Activated T-helper 1 cell treated with anti-CD3 and anti-CD28 coated beads, Interleukin-12 subunit alpha, Interleukin-12 subunit beta, Interleukin-2, Interleukin-4 antibody, amounts not matched to agents 30 ng/mL and 10 ng/mL and 1 ng/mL, durations not matched to agents 14 hours and 24 hours and 36 hours (primary cell): ENCODE measurements at regions not wholly inside any gene's neighbourhood (a gene's known extent, or its start where the extent isn't known, plus 50 kb on each side); places are given as distances from the start of the nearest gene placed in this dataset.
"Not testable (repeated sequence)": the region's sequence is repeated elsewhere in the genome, so short reads cannot be mapped to it uniquely, and the experiment has no call there.

Experiments used
- DNase-seq: peaks from one replicate; pipeline ENCODE4 v3.0.0; 2021; ENCODE audit warnings: low spot score
- H3K27ac Mint-ChIP-seq: one replicate; pipeline ENCODE4 v1.8.0; 2021; ENCODE audit warnings: mild to moderate bottlenecking, mixed read lengths
- H3K27me3 Mint-ChIP-seq: one replicate; pipeline ENCODE4 v1.8.0; 2022; ENCODE audit warnings: mild to moderate bottlenecking, moderate library complexity, mixed read lengths; ENCODE audit not compliant: insufficient read depth
- H3K36me3 Mint-ChIP-seq: one replicate; pipeline ENCODE4 v1.8.0; 2021; ENCODE audit warnings: low read depth, mixed read lengths
- H3K4me1 Mint-ChIP-seq: one replicate; pipeline ENCODE4 v1.8.0; 2021; ENCODE audit warnings: low read depth, mixed read lengths
- H3K4me3 Mint-ChIP-seq: one replicate; pipeline ENCODE4 v1.8.0; 2021; ENCODE audit warnings: mild to moderate bottlenecking, moderate library complexity, mixed read lengths
- H3K9me3 Mint-ChIP-seq: one replicate; pipeline ENCODE4 v1.8.0; 2021; ENCODE audit warnings: mixed read lengths
- intact Hi-C: fragments of 100-400 bp; cut with micrococcal nuclease; formaldehyde crosslinking; loops from one replicate; pipeline ENCODE4 v1.15.1; 2024

DNA sequence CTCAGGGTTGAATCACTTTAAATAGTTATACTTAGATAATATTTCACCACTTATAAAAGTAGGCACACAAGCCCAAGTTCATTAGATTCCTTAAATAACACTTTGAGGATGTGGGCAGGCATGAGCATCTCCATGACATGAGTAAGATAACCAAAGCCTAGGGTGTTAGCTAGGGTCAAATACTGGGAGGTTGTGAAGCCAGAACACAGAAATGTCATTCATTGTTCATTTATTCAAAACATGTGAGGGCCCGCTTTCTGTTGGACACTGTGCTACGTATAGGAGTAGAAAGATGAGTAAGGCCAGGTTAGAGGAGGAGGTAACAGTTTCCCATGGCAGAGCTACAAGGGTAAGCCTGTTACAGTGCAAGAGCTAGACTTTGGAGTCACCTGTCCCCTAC lies 93.5 kb upstream of the NEDD4L start:
- Mint-ChIP-seq H3K9me3 (no peaks in the 10 kb centered on the region), H3K27ac (no peak overlapping the region), H3K4me3 (no peak overlapping the region), H3K27me3 (peaks cover 2% of the 10 kb centered on the region), H3K36me3 (no peaks in the 10 kb centered on the region), H3K4me1 (no peaks in the 10 kb centered on the region)
- no peak for DNase-seq
- intact Hi-C loops = no loop called here

DNA sequence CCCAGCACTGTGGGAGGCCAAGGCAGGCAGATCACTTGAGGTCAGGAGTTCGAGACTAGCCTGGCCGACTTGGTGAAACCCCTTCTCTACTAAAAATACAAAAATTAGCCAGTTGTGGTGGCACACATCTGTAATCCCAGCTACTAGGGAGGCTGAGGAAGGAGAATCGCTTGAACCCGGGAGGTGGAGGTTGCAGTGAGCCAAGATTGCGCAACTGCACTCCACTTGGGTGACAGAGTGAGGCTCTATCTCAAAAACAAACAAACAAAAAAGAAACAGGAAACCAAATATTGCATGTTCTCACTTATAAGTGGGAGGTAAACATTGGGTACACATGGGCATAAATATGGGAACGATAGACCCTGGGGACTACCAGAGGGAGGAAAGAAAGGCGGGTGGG lies 94.7 kb upstream of the NEDD4L start:
- H3K4me3 Mint-ChIP-seq, H3K27me3 Mint-ChIP-seq, H3K27ac Mint-ChIP-seq, intact Hi-C loops, DNase-seq, H3K36me3 Mint-ChIP-seq, H3K4me1 Mint-ChIP-seq, H3K9me3 Mint-ChIP-seq: not testable (repeated sequence)

DNA sequence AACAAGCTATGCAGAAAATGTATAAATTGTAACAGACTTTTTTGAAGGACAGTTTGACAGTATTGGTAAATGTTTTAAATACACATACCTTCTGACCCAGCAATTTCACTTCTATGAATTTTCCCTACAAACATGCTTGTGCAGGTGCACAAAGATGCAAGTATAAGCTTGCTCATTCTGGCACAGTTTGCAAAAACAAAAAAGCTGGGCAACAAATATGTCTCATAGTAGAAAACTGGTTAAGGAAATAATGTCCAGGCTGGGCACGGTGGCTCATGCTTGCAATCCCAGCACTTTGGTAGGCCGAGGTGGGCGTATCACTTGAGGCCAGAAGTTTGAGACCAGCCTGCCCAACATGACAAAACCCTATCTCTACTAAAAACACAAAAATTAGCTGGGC lies 96.9 kb upstream of the NEDD4L start:
- H3K36me3 Mint-ChIP-seq = no peaks in the 10 kb centered on the region
- no peak for DNase-seq
- H3K4me1 Mint-ChIP-seq = no peaks in the 10 kb centered on the region
- H3K9me3 Mint-ChIP-seq = no peaks in the 10 kb centered on the region
- H3K27me3 Mint-ChIP-seq = peaks cover 6% of the 10 kb centered on the region
- H3K27ac Mint-ChIP-seq = no peak overlapping the region
- no peak overlapping the region for H3K4me3 Mint-ChIP-seq
- intact Hi-C loops = no loop called here

DNA sequence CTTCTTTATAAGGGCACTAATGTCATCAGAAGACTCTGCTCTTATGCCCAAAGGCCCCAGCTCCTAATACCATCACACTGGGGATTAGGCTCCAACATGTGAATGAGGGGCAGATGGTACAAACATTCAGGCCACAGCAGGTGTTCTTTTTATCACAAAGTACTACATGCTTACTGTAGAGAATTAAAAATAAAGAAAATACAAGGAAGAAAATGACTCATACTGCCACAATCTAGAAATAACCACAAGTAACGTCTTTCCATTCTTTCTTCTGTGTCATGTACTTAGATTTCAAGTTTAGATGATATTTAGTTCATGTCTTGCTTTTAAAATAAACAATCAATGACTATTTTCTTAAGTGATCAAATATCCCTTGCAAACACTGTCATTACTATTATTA lies 100.3 kb upstream of the NEDD4L start:
- Mint-ChIP-seq H3K9me3 (no peaks in the 10 kb centered on the region), H3K27me3 (peaks cover 8% of the 10 kb centered on the region), H3K4me3 (no peak overlapping the region), H3K36me3 (no peaks in the 10 kb centered on the region), H3K27ac (no peak overlapping the region), H3K4me1 (no peaks in the 10 kb centered on the region)
- no peak for DNase-seq
- intact Hi-C loops = no loop called here

DNA sequence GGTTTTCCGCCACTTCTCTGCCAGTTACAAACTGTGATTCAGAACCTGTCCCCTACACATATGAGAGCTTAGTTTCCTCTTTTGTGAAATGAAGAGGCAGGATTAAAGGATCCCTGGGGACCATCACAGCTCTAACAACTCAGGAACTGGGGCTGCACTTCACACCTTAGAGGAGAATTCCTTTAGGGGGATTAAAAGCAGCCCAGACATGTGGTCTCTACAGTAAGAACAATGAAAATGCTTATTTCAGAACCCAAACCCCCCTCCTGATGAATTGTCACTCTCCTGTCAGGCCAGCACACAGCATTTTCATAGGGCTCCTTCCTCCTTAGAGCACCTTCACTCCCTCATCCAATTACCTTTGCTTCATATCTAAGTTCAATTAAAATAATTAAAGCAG lies 101.5 kb upstream of the NEDD4L start:
- no peak overlapping the region for H3K4me3 Mint-ChIP-seq
- peaks cover 8% of the 10 kb centered on the region for H3K27me3 Mint-ChIP-seq
- H3K36me3 Mint-ChIP-seq = no peaks in the 10 kb centered on the region
- H3K4me1 Mint-ChIP-seq = no peaks in the 10 kb centered on the region
- no peak overlapping the region for H3K27ac Mint-ChIP-seq
- intact Hi-C loops = no loop called here
- DNase-seq = no peak
- H3K9me3 Mint-ChIP-seq = no peaks in the 10 kb centered on the region

DNA sequence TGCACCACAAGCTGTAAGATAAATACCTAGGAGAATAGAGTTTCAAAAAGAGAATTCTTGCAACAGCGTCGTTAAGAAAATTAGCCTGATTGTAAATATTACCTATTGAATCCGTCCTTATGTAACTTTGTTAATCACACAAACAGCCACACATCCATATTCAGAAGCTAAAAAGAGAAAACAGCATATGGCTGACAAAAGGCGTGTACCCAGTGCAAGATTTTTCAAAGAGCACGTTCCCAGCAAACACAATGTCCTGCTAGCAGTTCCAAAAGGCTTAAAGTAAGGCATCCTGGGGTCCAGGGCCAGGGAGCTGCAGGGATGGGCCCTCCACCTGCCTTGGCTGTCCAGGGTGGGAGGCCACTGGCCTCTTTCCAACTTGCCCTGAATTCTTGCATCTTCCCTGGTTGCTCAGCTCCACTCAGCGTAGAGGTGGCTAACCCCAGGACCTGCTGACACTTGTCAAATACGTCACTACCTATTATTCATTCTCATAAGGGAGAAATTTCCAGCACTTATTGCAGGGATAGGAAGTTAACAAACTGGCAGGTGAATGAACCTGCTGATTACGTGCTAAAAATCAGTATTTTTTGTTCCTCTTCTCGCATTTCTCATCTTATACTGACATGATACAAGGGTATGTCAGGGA lies 102.1 kb upstream of the NEDD4L start:
- no peaks in the 10 kb centered on the region for H3K36me3 Mint-ChIP-seq
- H3K9me3 Mint-ChIP-seq = no peaks in the 10 kb centered on the region
- no peaks in the 10 kb centered on the region for H3K4me1 Mint-ChIP-seq
- no peak for DNase-seq
- H3K27me3 Mint-ChIP-seq = peaks cover 11% of the 10 kb centered on the region
- no peak overlapping the region for H3K27ac Mint-ChIP-seq
- no peak overlapping the region for H3K4me3 Mint-ChIP-seq
- intact Hi-C loops = no loop called here

DNA sequence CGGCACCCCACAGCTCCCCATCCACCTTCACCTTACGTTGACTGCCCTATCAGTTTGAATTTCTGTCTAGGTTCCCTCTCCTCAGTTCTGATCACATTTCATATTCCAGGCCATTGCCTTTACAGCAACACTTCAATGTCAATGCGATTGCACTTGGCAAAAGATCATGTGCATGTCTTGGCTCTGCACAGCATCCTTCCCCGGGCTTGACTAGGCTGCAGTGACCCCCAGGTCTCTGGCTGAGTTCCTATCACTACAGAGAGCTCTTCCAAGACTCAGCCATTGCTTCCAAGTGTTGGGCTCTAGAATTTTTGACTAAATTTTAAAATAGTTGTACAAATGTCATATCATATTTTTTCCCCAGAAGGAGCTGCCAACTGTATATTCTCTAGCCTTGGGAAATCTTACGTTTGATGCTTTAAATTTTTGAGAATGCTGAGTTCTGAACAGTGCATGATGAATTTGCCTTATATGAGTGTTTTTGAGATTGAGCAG lies 103.8 kb upstream of the NEDD4L start:
- Mint-ChIP-seq H3K36me3 (no peaks in the 10 kb centered on the region), H3K27ac (no peak overlapping the region), H3K9me3 (no peaks in the 10 kb centered on the region), H3K4me1 (no peaks in the 10 kb centered on the region), H3K4me3 (no peak overlapping the region), H3K27me3 (peaks cover 9% of the 10 kb centered on the region)
- intact Hi-C loops = no loop called here
- no peak for DNase-seq

DNA sequence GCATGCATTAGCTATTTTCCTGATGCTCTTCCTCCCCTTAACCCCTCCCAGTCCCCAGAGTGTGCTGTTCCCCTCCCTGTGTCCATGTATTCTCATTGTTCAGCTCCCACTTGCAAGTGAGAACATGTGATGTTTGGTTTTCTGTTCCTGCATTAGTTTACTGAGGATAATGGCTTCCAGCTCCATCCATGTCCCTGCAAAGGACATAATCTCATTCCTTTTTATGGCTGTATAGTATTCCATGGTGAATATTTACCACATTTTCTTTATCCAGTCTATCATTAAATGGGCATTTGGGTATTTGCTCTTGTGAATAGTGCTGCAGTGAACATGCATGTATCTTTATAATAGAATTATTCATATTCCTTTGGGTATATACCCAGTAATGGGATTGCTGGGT lies 109.7 kb upstream of the NEDD4L start:
- H3K27me3 Mint-ChIP-seq = not testable (repeated sequence)

DNA sequence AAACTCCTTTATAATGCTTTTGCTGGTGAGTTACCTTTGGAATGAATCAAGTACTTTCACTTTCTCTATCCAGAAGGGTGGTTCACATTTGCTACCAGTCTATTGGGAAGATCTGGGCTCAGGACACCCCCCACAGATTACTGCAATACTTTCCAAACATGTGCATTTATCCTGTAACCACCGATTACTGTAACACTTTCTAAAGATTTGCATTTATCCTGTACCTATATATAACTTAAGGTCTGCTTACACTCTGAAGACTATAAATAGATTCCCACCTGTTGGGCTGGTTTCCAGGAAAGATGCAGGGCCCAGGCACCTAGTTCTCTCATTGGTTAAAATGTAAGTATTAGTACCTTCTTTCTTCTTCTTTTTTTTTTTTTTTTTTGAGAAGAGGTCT lies 113.0 kb upstream of the NEDD4L start:
- intact Hi-C loops = no loop called here
- Mint-ChIP-seq H3K4me3 (no peak overlapping the region), H3K27me3 (no peaks in the 10 kb centered on the region)

More for the DNA sequence above, 109.7 kb upstream of the NEDD4L start:
- H3K27ac Mint-ChIP-seq, H3K4me3 Mint-ChIP-seq, DNase-seq, H3K36me3 Mint-ChIP-seq, H3K4me1 Mint-ChIP-seq, H3K9me3 Mint-ChIP-seq, intact Hi-C loops: not testable (repeated sequence)

DNA sequence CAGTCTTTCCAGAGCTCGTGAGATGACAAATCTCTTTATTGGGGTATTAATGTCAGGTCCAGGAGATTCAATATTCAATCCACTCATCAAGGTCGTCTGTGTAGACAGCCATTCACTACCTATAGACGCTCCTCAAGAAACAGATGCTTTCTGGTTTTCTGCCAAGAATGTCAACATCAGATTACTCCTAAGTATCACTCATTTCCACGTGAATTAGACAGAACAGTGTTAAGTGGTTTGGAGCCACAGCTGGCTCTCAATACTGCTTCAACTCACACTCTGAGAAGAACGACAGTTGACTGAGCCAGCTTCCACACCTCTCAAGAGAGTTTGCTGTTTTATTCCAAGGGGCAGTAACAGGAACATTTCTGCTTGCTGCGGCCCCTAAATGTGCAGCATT lies 113.5 kb upstream of the NEDD4L start:
- H3K9me3 Mint-ChIP-seq = no peaks in the 10 kb centered on the region
- DNase-seq = no peak
- intact Hi-C loops = no loop called here
- H3K27me3 Mint-ChIP-seq = no peaks in the 10 kb centered on the region
- H3K27ac Mint-ChIP-seq = no peak overlapping the region
- H3K4me3 Mint-ChIP-seq = no peak overlapping the region
- peaks cover 9% of the 10 kb centered on the region for H3K4me1 Mint-ChIP-seq
- no peaks in the 10 kb centered on the region for H3K36me3 Mint-ChIP-seq

More for the DNA sequence above, 113.0 kb upstream of the NEDD4L start:
- Mint-ChIP-seq H3K36me3 (no peaks in the 10 kb centered on the region), H3K27ac (no peak overlapping the region), H3K9me3 (no peaks in the 10 kb centered on the region), H3K4me1 (peaks cover 9% of the 10 kb centered on the region)
- no peak for DNase-seq

DNA sequence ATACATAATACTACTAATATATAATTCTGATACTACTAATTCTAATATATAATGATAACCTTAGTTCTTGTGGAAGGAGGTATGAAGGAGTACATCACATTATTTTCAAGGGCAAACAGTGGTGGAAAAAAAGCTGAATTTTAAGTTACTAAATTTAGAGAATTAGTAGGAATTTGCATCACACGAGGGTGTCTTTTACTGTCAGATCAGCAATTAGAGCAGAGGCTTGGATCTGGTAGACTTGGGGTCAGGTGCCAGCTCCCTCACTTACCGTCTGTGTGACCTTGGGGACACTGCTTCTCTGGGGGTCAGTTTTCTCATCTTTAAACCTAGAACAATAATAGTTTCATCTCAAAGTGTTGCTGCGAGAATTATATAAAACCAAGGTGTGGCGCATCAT lies 114.1 kb upstream of the NEDD4L start:
- H3K4me1 Mint-ChIP-seq = peaks cover 9% of the 10 kb centered on the region
- no peak overlapping the region for H3K27ac Mint-ChIP-seq
- DNase-seq = no peak
- H3K9me3 Mint-ChIP-seq = no peaks in the 10 kb centered on the region
- H3K36me3 Mint-ChIP-seq = no peaks in the 10 kb centered on the region
- no peak overlapping the region for H3K4me3 Mint-ChIP-seq
- H3K27me3 Mint-ChIP-seq = no peaks in the 10 kb centered on the region
- intact Hi-C loops = no loop called here

DNA sequence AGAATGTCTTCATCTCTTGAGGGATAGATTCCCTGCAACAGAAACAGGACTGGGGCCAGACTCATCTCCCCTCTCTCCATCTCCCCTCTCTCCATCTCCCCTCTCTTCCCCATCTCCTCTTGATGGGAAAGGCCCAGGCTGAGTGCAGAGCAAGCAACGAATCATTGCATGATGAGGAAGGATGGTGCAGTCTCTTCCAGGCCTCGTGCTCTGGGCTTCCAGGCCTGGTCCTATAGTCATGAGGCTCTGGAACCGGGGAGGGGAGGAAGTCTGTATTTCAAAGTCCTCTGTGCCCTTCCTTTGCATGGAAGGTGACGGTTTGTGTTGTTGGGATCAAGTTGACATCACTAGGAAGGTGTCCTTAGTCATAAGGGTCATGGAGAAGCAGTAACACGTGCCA lies 115.6 kb upstream of the NEDD4L start:
- Mint-ChIP-seq H3K27ac (no peak overlapping the region), H3K4me1 (peaks cover 9% of the 10 kb centered on the region), H3K36me3 (no peaks in the 10 kb centered on the region), H3K27me3 (no peaks in the 10 kb centered on the region), H3K9me3 (no peaks in the 10 kb centered on the region), H3K4me3 (no peak overlapping the region)
- intact Hi-C loops = no loop called here
- DNase-seq = no peak

DNA sequence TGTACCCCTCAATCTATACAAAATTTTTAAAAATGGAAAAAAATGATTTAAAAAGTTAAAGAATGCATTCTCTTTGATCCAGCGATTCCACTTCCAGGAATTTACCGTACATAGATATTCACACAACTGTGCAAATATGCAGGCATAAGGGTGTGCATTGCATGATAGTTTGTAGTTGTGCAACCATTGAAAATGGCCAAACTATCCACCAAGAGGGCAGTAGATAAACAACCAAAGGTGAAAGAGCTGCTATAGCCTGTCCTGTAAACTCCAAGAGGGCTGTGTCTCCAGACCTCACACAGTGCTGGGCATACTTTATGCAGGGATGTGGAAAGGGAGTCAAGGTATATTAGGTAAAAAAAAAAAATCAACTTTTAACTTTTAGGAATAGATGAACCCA lies 116.5 kb upstream of the NEDD4L start:
- Mint-ChIP-seq H3K4me3 (no peak overlapping the region), H3K27me3 (no peaks in the 10 kb centered on the region), H3K4me1 (peaks cover 9% of the 10 kb centered on the region), H3K36me3 (no peaks in the 10 kb centered on the region), H3K9me3 (no peaks in the 10 kb centered on the region), H3K27ac (no peak overlapping the region)
- intact Hi-C loops = no loop called here
- no peak for DNase-seq

DNA sequence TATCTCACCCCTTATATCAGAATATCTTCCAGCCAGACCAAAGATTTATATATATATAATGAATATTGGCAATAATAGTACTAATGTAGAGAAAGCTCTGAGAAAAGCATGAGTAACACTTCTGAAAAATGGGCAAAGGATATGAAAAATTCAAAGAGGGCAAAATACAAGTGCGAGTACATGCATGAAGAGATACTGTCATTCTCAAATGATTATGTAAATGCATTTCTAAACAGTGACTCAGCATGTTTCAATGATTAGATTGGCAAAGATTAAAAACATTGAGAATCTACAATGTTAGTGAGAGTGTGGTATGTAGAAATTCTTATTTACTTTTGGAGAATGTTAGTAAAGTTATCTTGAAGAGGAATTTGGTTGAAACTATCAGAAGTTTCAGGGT lies 118.3 kb upstream of the NEDD4L start:
- no peak for DNase-seq
- no peak overlapping the region for H3K4me3 Mint-ChIP-seq
- H3K9me3 Mint-ChIP-seq = no peaks in the 10 kb centered on the region
- intact Hi-C loops = no loop called here
- no peaks in the 10 kb centered on the region for H3K36me3 Mint-ChIP-seq
- H3K27me3 Mint-ChIP-seq = no peaks in the 10 kb centered on the region
- no peak overlapping the region for H3K27ac Mint-ChIP-seq
- peaks cover 5% of the 10 kb centered on the region for H3K4me1 Mint-ChIP-seq
